IMR-90 (cell line): ENCODE measurements at regions not wholly inside any gene's neighbourhood (a gene's known extent, or its start where the extent isn't known, plus 50 kb on each side); places are given as distances from the start of the nearest gene placed in this dataset.

Experiments
- ATAC-seq: fragments of 200-7000 bp; cut with Tn5 transposase; 2 replicates; pipeline ENCODE4 v1.9.1; 2020; ENCODE audit warnings: low read depth, mild to moderate bottlenecking, moderate library complexity
- BruUV-seq: library from RNA; stranded (reverse); fragments of 400-500 nt; replicated peaks from 2 replicates; lab custom pipeline; 2021; lab: Mats Ljungman, UMichigan
- CTCF ChIA-PET: fragments of 300-600 bp; formaldehyde crosslinking; extraction: SDS; loops from one replicate; lab custom pipeline; 2021; ENCODE audit warnings: antibody characterized with exemption; lab: Yijun Ruan, JAX
- POLR2A ChIA-PET: fragments of 300-600 bp; sonication (Branson Sonifier 250); formaldehyde crosslinking; loops from one replicate; lab custom pipeline; 2022; ENCODE audit warnings: antibody characterized with exemption; ENCODE audit not compliant: unreplicated experiment; lab: Charles Lee
- DNase-seq: peaks from one replicate; pipeline ENCODE4 v3.0.0; 2013
- H2AFZ ChIP-seq: replicated peaks from 2 replicates; pipeline ENCODE3; 2013; ENCODE audit warnings: low read length, mild to moderate bottlenecking; ENCODE audit not compliant: poor library complexity
- H2AK5ac ChIP-seq: 2 replicates; pipeline ENCODE4 v1.6.1; 2013; ENCODE audit warnings: low read depth, low read length, inconsistent platforms
- H2AK9ac ChIP-seq: replicated peaks from 2 replicates; pipeline ENCODE3; 2013; ENCODE audit warnings: mild to moderate bottlenecking, low read depth, low read length, moderate library complexity; ENCODE audit not compliant: poor library complexity
- H2BK120ac ChIP-seq: 2 replicates; pipeline ENCODE4 v1.6.1; 2013; ENCODE audit warnings: low read depth, low read length, inconsistent platforms
- H2BK15ac ChIP-seq: 3 replicates; pipeline ENCODE4 v1.6.1; 2013; ENCODE audit warnings: low read depth, low read length, inconsistent platforms
- H2BK20ac ChIP-seq: 2 replicates; pipeline ENCODE4 v1.6.1; 2013; ENCODE audit warnings: low read depth, mild to moderate bottlenecking, inconsistent platforms, low read length, moderate library complexity
- H2BK5ac ChIP-seq: 2 replicates; pipeline ENCODE4 v1.6.1; 2013; ENCODE audit warnings: mild to moderate bottlenecking, low read depth, low read length, inconsistent platforms; ENCODE audit not compliant: poor library complexity, severe bottlenecking
- H3K14ac ChIP-seq: replicated peaks from 2 replicates; pipeline ENCODE4 v1.6.1; 2013; ENCODE audit warnings: low read depth, low read length, inconsistent platforms
- H3K18ac ChIP-seq: 2 replicates; pipeline ENCODE4 v1.6.1; 2013; ENCODE audit warnings: low read depth, low read length, control low read depth
- H3K23ac ChIP-seq: 2 replicates; pipeline ENCODE4 v1.6.1; 2013; ENCODE audit warnings: low read depth, low read length, inconsistent platforms
- H3K27ac ChIP-seq: 2 replicates; pipeline ENCODE4 v1.5.1; 2013; ENCODE audit warnings: mild to moderate bottlenecking, control low read depth, low read length; ENCODE audit not compliant: insufficient read depth
- H3K27me3 ChIP-seq: 2 replicates; pipeline ENCODE4 v1.6.1; 2013; ENCODE audit warnings: low read length; ENCODE audit not compliant: control insufficient read depth, insufficient read depth
- H3K36me3 ChIP-seq: 2 replicates; pipeline ENCODE4 v1.6.1; 2013; ENCODE audit warnings: low read length, mixed read lengths; ENCODE audit not compliant: control insufficient read depth, insufficient read depth
- H3K4ac ChIP-seq: 2 replicates; pipeline ENCODE4 v1.6.1; 2013; ENCODE audit warnings: low read depth, low read length, inconsistent platforms
- H3K4me1 ChIP-seq: 2 replicates; pipeline ENCODE4 v1.6.1; 2013; ENCODE audit warnings: low read length, mixed read lengths; ENCODE audit not compliant: control insufficient read depth, insufficient read depth
- H3K4me2 ChIP-seq: 2 replicates; pipeline ENCODE4 v1.6.1; 2013; ENCODE audit warnings: low read depth, mild to moderate bottlenecking, control low read depth, low read length, moderate library complexity
- H3K4me3 ChIP-seq: 2 replicates; pipeline ENCODE4 v1.5.1; 2013; ENCODE audit warnings: low read depth, mild to moderate bottlenecking, control low read depth, low read length, moderate library complexity; ENCODE audit not compliant: insufficient read depth
- H3K56ac ChIP-seq: 2 replicates; pipeline ENCODE4 v1.6.1; 2013; ENCODE audit warnings: low read length, inconsistent platforms; ENCODE audit not compliant: insufficient read depth; ENCODE audit errors: extremely low read depth
- H3K79me1 ChIP-seq, 2 experiments: 2 replicates each; pipeline ENCODE4 v1.6.1; 2013; ENCODE audit warnings: low read length in 2 of 2, inconsistent platforms in 1 of 2, low read depth in 1 of 2
- H3K9ac ChIP-seq: 2 replicates; pipeline ENCODE4 v1.6.1; 2013; ENCODE audit warnings: low read depth, low read length, control low read depth
- H3K9me1 ChIP-seq: 2 replicates; pipeline ENCODE4 v1.6.1; 2013; ENCODE audit warnings: low read length, inconsistent platforms; ENCODE audit not compliant: insufficient read depth
- H3K9me3 ChIP-seq: 2 replicates; pipeline ENCODE4 v1.6.1; 2013; ENCODE audit warnings: low read length; ENCODE audit not compliant: control insufficient read depth, insufficient read depth
- H4K20me1 ChIP-seq: 2 replicates; pipeline ENCODE4 v1.6.1; 2013; ENCODE audit warnings: low read length, inconsistent platforms; ENCODE audit not compliant: insufficient read depth
- H4K5ac ChIP-seq: 2 replicates; pipeline ENCODE4 v1.6.1; 2013; ENCODE audit warnings: mild to moderate bottlenecking, low read depth, low read length, control low read depth
- H4K8ac ChIP-seq, 2 experiments: 2 replicates each; pipeline ENCODE4 v1.6.1; 2013; ENCODE audit warnings: low read depth in 2 of 2, low read length in 2 of 2, control low read depth in 1 of 2, inconsistent platforms in 1 of 2
- H4K91ac ChIP-seq: 2 replicates; pipeline ENCODE4 v1.6.1; 2013; ENCODE audit warnings: low read depth, low read length, inconsistent platforms; ENCODE audit not compliant: insufficient read depth
- MAZ ChIP-seq: IDR thresholded peaks from 2 replicates; pipeline ENCODE4 v1.6.1; 2012; ENCODE audit warnings: low read depth, mild to moderate bottlenecking, low read length, improper control_type of control experiment, moderate library complexity, borderline replicate concordance
- RFX5 ChIP-seq: IDR thresholded peaks from 2 replicates; pipeline ENCODE4 v1.8.0; 2012; ENCODE audit warnings: low read depth, mild to moderate bottlenecking, low read length, moderate library complexity
- WGBS, 2 experiments: methylation state at CpG; one replicate each; pipeline versions ENCODE4 v1.1.5 to v1.1.7; 2013; ENCODE audit warnings: missing lambda C conversion rate in 2 of 2; ENCODE audit not compliant: insufficient read length in 1 of 2; ENCODE audit errors: extremely low coverage in 2 of 2; 5-methylcytosine and 5-hydroxymethylcytosine counted together
- dilution Hi-C: fragments of 300-500 bp; cut with HindIII; formaldehyde crosslinking; loops from one replicate; pipeline ENCODE4 v1.14.3; 2018; ENCODE audit warnings: low sequenced_read_pairs; ENCODE audit not compliant: unreplicated experiment
- in situ Hi-C: fragments of 300-500 bp; cut with MboI; formaldehyde crosslinking; loops from 3 replicates; pipeline ENCODE4 v1.14.3; 2019; ENCODE audit warnings: low sequenced_read_pairs, inconsistent platforms, mixed read lengths
- intact Hi-C: fragments of 100-400 bp; cut with micrococcal nuclease; formaldehyde crosslinking; loops from 2 replicates; pipeline ENCODE4 v1.10.0; 2022

GRCh38 chr3:5787861-5788488 is 600.5 kb downstream of the EDEM1 start:
- CTCF ChIA-PET = interaction anchor here (0.6 kb wide), 1 partner anchor 646 kb away, joined by 3 read pairs; no protein-coding TSS in a partner anchor
- no peak for DNase-seq

More at GRCh38 chr3:5787861-5788488, 600.5 kb downstream of the EDEM1 start:
- ATAC-seq = no peak
- Histone ChIP-seq H3K4ac (no peak overlapping the region), H3K9me3 (peaks cover 8% of the 10 kb centered on the region; the same call in 1 of the 2 replicates), H3K4me1 (no peaks in the 10 kb centered on the region), H3K14ac (no peak overlapping the region), H2AK5ac (no peak overlapping the region), H2BK120ac (no peak overlapping the region), H2AK9ac (no peak overlapping the region), H2AFZ (no peak overlapping the region), H3K9me1 (no peaks in the 10 kb centered on the region), H3K27ac (no peak overlapping the region), H4K5ac (no peak overlapping the region), H2BK5ac (no peak overlapping the region), H2BK15ac (no peak overlapping the region), H4K8ac (no peak overlapping the region), H3K23ac (no peak overlapping the region), H4K91ac (no peak overlapping the region), H3K4me2 (no peak overlapping the region), H3K18ac (no peak overlapping the region), H3K9ac (no peak overlapping the region), H2BK20ac (no peak overlapping the region), H3K36me3 (no peaks in the 10 kb centered on the region), H3K4me3 (no peak overlapping the region), H4K20me1 (no peaks in the 10 kb centered on the region), H3K79me1 (no peaks in the 10 kb centered on the region), H3K56ac (no peak overlapping the region), H3K27me3 (no peaks in the 10 kb centered on the region)
- POLR2A ChIA-PET = no interaction called here
- BruUV-seq = no TSS peak
- dilution Hi-C loops (no loop called here), intact Hi-C loops (no loop called here), in situ Hi-C loops (no loop called here)
- no peak for TF ChIP-seq RFX5
- TF ChIP-seq MAZ = no peak
- 0% methylated on average over 2 of the region's 6 CpGs; no CpG with 5 or more reads in 1 of the 2 experiments for WGBS, 2 experiments
